ENCODE measurements at regions not wholly inside any gene's neighbourhood (a gene's known extent, or its start where the extent isn't known, plus 50 kb on each side); places are given as distances from the start of the nearest gene placed in this dataset.
"Not testable (repeated sequence)": the region's sequence is repeated elsewhere in the genome, so short reads cannot be mapped to it uniquely, and the experiment has no call there.

- no peaks in the 10 kb centered on the region for H3K9me3 ChIP-seq
- no peak for DNase-seq (ENCODE audit: extremely low spot score)
- H3K36me3 ChIP-seq, result no peaks in the 10 kb centered on the region
- H3K4me3 ChIP-seq, result no peak overlapping the region
- peaks cover 0 to 12% (median 8%) of the 10 kb centered on the region in 4 donors for H3K4me1 ChIP-seq
- intact Hi-C loops (cut with DNase I), result no loop called here
- TF ChIP-seq POLR2A (IDR thresholded peaks at IDR 0.05; ENCODE audit: low read depth) (no peak), EP300 (IDR thresholded peaks at IDR 0.05) (no peak), POLR2AphosphoS5 (IDR thresholded peaks at IDR 0.05) (no peak), CTCF (IDR thresholded peaks at IDR 0.05) (no peak)
- no peaks in the 10 kb centered on the region for H3K27me3 ChIP-seq
- H3K27ac ChIP-seq (replicated peaks in 1 of 4), result no peak overlapping the region
Observed at GRCh38 chr9:81030027-81030426, 659.3 kb downstream of the TLE1 start.

DNA sequence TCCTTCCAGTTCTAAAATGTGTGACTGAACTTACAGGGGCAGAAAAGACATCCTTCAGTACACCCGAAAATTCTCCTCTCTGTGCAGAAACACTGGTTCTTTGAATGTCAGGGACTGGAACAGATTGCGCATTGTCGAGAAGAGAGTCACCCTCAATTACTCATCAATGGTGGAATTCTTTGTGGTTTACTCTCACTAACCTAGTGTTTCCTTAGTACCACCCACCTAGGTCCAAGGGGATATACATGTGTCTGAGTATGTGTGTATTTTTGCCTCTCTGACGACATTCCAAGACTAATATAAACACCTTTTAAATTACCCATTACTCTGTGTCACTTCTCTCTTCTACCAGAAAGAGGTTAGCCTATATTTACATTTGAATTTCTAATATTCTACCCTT, 660.8 kb downstream of the TLE1 start:
- no peak for DNase-seq (ENCODE audit: extremely low spot score)
- no peaks in the 10 kb centered on the region for H3K27me3 ChIP-seq
- WGBS, result 50% methylated on average over 4 of the region's 4 CpGs
- H3K4me1 ChIP-seq, result peaks cover 0 to 12% (median 8%) of the 10 kb centered on the region in 4 donors
- TF ChIP-seq POLR2AphosphoS5 (IDR thresholded peaks at IDR 0.05) (no peak), CTCF (IDR thresholded peaks at IDR 0.05) (no peak), EP300 (IDR thresholded peaks at IDR 0.05) (no peak), POLR2A (IDR thresholded peaks at IDR 0.05; ENCODE audit: low read depth) (no peak)
- H3K27ac ChIP-seq (replicated peaks in 1 of 4), result no peak overlapping the region
- no peaks in the 10 kb centered on the region for H3K36me3 ChIP-seq
- intact Hi-C loops (cut with DNase I), result no loop called here
- no peaks in the 10 kb centered on the region for H3K9me3 ChIP-seq
- H3K4me3 ChIP-seq, result no peak overlapping the region

GRCh38 chr9:81022177-81022576, 667.2 kb downstream of the TLE1 start:
- intact Hi-C loops (cut with DNase I), result no loop called here
- Histone ChIP-seq H3K4me1 (no peaks in the 10 kb centered on the region), H3K36me3 (no peaks in the 10 kb centered on the region), H3K9me3 (no peaks in the 10 kb centered on the region), H3K27me3 (no peaks in the 10 kb centered on the region), H3K27ac (replicated peaks in 1 of 4) (no peak overlapping the region), H3K4me3 (no peak overlapping the region)
- no peak for DNase-seq (ENCODE audit: extremely low spot score)
- 64% methylated on average over 3 of the region's 3 CpGs for WGBS
- TF ChIP-seq POLR2A (IDR thresholded peaks at IDR 0.05; ENCODE audit: low read depth) (no peak), CTCF (IDR thresholded peaks at IDR 0.05) (no peak), POLR2AphosphoS5 (IDR thresholded peaks at IDR 0.05) (no peak), EP300 (IDR thresholded peaks at IDR 0.05) (no peak)

DNA sequence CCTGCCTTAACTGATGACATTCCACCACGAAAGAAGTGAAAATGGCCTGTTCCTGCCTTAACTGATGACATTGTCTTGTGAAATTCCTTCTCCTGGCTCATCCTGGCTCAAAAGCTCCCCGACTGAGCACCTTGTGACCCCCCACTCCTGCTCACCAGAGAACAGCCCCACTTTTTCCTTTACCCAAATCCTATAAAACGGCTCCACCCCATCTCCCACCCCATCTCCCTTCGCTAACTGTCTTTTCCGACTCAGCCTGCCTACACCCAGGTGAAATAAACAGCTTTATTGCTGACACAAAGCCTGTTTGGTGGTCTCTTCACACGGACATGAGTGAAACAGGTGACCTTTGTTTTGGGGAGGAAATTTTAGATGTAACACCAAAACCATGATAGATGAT, 674.4 kb downstream of the TLE1 start:
- H3K4me3 ChIP-seq; H3K27me3 ChIP-seq; H3K27ac ChIP-seq (replicated peaks in 1 of 4); intact Hi-C loops (cut with DNase I); H3K4me1 ChIP-seq; DNase-seq (ENCODE audit: extremely low spot score); H3K9me3 ChIP-seq; H3K36me3 ChIP-seq: not testable (repeated sequence)
- WGBS, result 89% methylated on average over 6 of the region's 6 CpGs

GRCh38 chr9:81013191-81013590, 676.2 kb downstream of the TLE1 start:
- H3K36me3 ChIP-seq; H3K4me1 ChIP-seq; H3K9me3 ChIP-seq; H3K27me3 ChIP-seq; H3K27ac ChIP-seq (replicated peaks in 1 of 4); DNase-seq (ENCODE audit: extremely low spot score); intact Hi-C loops (cut with DNase I); H3K4me3 ChIP-seq: not testable (repeated sequence)
- 79% methylated on average over 3 of the region's 3 CpGs for whole genome bisulfite sequencing

GRCh38 chr9:81002906-81003305, 686.4 kb downstream of the TLE1 start:
- no peak overlapping the region for H3K27ac ChIP-seq (replicated peaks in 1 of 4)
- no peak for TF ChIP-seq POLR2AphosphoS5 (IDR thresholded peaks at IDR 0.05)
- TF ChIP-seq EP300 (IDR thresholded peaks at IDR 0.05), result no peak
- no peak for TF ChIP-seq POLR2A (IDR thresholded peaks at IDR 0.05; ENCODE audit: low read depth)
- no peak for TF ChIP-seq CTCF (IDR thresholded peaks at IDR 0.05)
- H3K27me3 ChIP-seq, result no peaks in the 10 kb centered on the region
- H3K4me3 ChIP-seq, result no peak overlapping the region
- H3K9me3 ChIP-seq, result no peaks in the 10 kb centered on the region
- intact Hi-C loops (cut with DNase I), result no loop called here
- DNase-seq (ENCODE audit: extremely low spot score), result no peak
- H3K36me3 ChIP-seq, result no peaks in the 10 kb centered on the region
- no peaks in the 10 kb centered on the region for H3K4me1 ChIP-seq
